Endodermal cell (in vitro differentiated cells): ENCODE measurements at regions not wholly inside any gene's neighbourhood (a gene's known extent, or its start where the extent isn't known, plus 50 kb on each side); places are given as distances from the start of the nearest gene placed in this dataset.

Source experiments
- DNase-seq: peaks from one replicate; pipeline ENCODE4 v3.0.0-alpha.2; 2017
- H3K27ac ChIP-seq: 2 replicates; pipeline ENCODE4 v1.5.1; 2013; ENCODE audit warnings: mild to moderate bottlenecking, low read depth, low read length, moderate library complexity
- H3K27me3 ChIP-seq: 2 replicates; pipeline ENCODE4 v1.6.1; 2013; ENCODE audit warnings: mild to moderate bottlenecking, low read length, moderate library complexity; ENCODE audit not compliant: insufficient read depth, control insufficient read depth, poor library complexity, severe bottlenecking
- H3K36me3 ChIP-seq: 2 replicates; pipeline ENCODE4 v1.7.0; 2013; ENCODE audit warnings: mild to moderate bottlenecking, low read length, moderate library complexity; ENCODE audit not compliant: control insufficient read depth, insufficient read depth
- H3K4me1 ChIP-seq: one replicate; pipeline ENCODE4 v1.7.0; 2013; ENCODE audit warnings: low read length; ENCODE audit not compliant: control insufficient read depth, insufficient read depth
- H3K4me3 ChIP-seq: 2 replicates; pipeline ENCODE4 v1.5.1; 2013; ENCODE audit warnings: mild to moderate bottlenecking, low read length, moderate library complexity
- H3K9ac ChIP-seq: 2 replicates; pipeline ENCODE4 v1.6.1; 2013; ENCODE audit warnings: mild to moderate bottlenecking, low read length, moderate library complexity; ENCODE audit not compliant: poor library complexity, severe bottlenecking; ENCODE audit errors: extremely low read depth
- H3K9me3 ChIP-seq: 2 replicates; pipeline ENCODE4 v1.6.1; 2013; ENCODE audit warnings: mild to moderate bottlenecking, low read length, moderate library complexity; ENCODE audit not compliant: control insufficient read depth
- H3K27ac Mint-ChIP-seq: 2 replicates; pipeline ENCODE4 v1.8.0; 2020; ENCODE audit warnings: mixed read lengths
- H3K27me3 Mint-ChIP-seq: 2 replicates; pipeline ENCODE4 v1.8.0; 2021; ENCODE audit warnings: mild to moderate bottlenecking, mixed read lengths; ENCODE audit not compliant: insufficient read depth
- H3K36me3 Mint-ChIP-seq: 2 replicates; pipeline ENCODE4 v1.8.0; 2020; ENCODE audit warnings: low read depth, mixed read lengths
- H3K4me1 Mint-ChIP-seq: 2 replicates; pipeline ENCODE4 v1.8.0; 2020; ENCODE audit warnings: mixed read lengths
- H3K4me3 Mint-ChIP-seq: 2 replicates; pipeline ENCODE4 v1.8.0; 2020; ENCODE audit warnings: mild to moderate bottlenecking, moderate library complexity, mixed read lengths
- H3K9me3 Mint-ChIP-seq: 2 replicates; pipeline ENCODE4 v1.8.0; 2020; ENCODE audit warnings: mild to moderate bottlenecking, mixed read lengths
- CTCF ChIP-seq: fragments of 200-600 bp; sonication (generic); conservative IDR thresholded peaks from 2 replicates; pipeline ENCODE4 v1.5.0; 2021; ENCODE audit warnings: antibody characterized with exemption, mild to moderate bottlenecking
- WGBS, 2 experiments: methylation state at CpG; one replicate each; pipeline versions ENCODE4 v1.1.5 to v1.1.7; 2013; ENCODE audit warnings: missing lambda C conversion rate in 2 of 2, mixed read lengths in 1 of 2; ENCODE audit not compliant: insufficient coverage in 1 of 2, insufficient read length in 1 of 2; 5-methylcytosine and 5-hydroxymethylcytosine counted together

DNA sequence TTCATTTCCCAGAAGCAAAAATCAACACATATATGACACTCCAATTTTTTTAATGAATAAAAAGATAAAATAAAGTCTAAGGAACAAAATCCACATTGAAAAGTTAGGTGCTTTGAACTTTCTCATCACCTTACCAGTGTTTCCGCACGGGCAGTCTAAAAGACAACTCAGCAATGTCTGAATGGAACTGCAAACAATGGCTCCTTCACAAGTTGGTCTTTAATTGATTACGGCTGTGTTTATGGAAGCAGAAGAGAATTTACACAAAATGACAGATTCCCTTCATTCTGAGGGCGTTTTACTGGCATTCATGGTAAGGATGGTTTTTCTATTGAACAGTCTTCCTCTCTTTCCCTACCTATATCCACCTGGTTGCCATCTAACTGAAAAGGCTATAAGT, 65.0 kb upstream of the RNPC3 start:
- no peaks in the 10 kb centered on the region for H3K27me3 ChIP-seq
- Mint-ChIP-seq H3K4me1 (peaks cover 8% of the 10 kb centered on the region), H3K27me3 (no peaks in the 10 kb centered on the region), H3K9me3 (no peaks in the 10 kb centered on the region), H3K4me3 (no peak overlapping the region), H3K27ac (no peak overlapping the region), H3K36me3 (no peaks in the 10 kb centered on the region)
- no peak overlapping the region for H3K9ac ChIP-seq
- DNase-seq, result no peak
- no peaks in the 10 kb centered on the region for H3K9me3 ChIP-seq
- no peak for TF ChIP-seq CTCF
- H3K4me1 ChIP-seq, result no peaks in the 10 kb centered on the region
- H3K4me3 ChIP-seq, result no peak overlapping the region
- no peak overlapping the region for H3K27ac ChIP-seq
- no peaks in the 10 kb centered on the region for H3K36me3 ChIP-seq
- 84 to 89% methylated on average over 2 to 4 of the region's 4 CpGs for WGBS, 2 experiments

DNA sequence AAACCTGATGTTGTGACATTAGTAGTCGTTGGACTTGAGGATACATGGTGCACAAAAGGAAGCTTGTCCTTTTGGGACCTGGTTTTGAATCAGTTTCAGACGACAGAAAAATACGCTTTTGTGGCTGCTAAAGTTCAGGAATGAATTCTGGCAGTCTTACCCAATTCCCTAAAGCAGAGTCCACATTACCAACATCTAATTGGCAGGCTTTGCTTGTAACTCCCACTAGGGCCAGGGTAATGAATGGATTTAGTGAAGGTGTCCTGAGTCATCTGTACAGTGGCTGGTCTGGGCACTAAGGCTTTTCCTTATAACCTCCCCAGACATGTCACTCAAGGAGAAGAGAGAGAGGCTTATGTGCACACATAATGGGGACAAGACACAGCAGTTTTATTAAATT, 66.2 kb upstream of the RNPC3 start:
- 86 to 100% methylated on average over 1 to 3 of the region's 3 CpGs for WGBS, 2 experiments
- Histone ChIP-seq H3K4me1 (no peaks in the 10 kb centered on the region), H3K9me3 (no peaks in the 10 kb centered on the region), H3K9ac (no peak overlapping the region), H3K27ac (no peak overlapping the region), H3K4me3 (no peak overlapping the region), H3K27me3 (no peaks in the 10 kb centered on the region), H3K36me3 (no peaks in the 10 kb centered on the region)
- peaks cover 8% of the 10 kb centered on the region for H3K4me1 Mint-ChIP-seq
- no peaks in the 10 kb centered on the region for H3K36me3 Mint-ChIP-seq
- H3K4me3 Mint-ChIP-seq, result no peak overlapping the region
- DNase-seq, result no peak
- no peaks in the 10 kb centered on the region for H3K27me3 Mint-ChIP-seq
- no peak overlapping the region for H3K27ac Mint-ChIP-seq
- TF ChIP-seq CTCF, result no peak
- H3K9me3 Mint-ChIP-seq, result no peaks in the 10 kb centered on the region

DNA sequence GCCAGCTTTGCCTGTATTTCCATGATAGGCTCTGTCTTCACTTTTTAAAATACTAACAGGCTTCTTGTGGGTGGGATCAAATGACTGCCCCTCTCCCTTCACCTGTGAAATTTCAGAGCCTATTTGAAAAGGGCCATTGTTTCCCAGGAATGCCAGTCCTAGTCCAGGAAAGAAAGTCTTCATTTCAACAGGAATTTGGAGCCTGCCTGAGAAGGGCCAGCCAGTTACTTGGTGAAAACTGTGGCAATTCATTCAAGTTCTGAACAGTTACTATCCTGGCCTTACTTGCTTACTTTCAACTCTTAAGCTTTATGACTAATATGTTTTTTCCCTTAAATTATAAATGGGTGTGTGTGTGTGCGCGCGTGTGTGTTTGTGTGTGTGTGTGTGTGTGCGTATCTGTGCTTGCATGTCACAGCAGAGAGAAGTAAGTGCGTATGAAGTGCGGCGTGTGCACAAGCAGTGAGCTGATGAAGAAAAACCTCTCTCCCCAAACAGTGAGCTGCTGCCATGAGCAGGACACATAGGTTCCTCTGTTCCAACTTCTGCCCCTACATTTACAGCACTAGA, 67.5 kb upstream of the RNPC3 start:
- no peak for TF ChIP-seq CTCF
- H3K9me3 ChIP-seq, result no peaks in the 10 kb centered on the region
- 96% methylated on average over 7 of the region's 7 CpGs; no CpG with 5 or more reads in 1 of the 2 experiments for WGBS, 2 experiments
- H3K9ac ChIP-seq, result no peak overlapping the region
- Mint-ChIP-seq H3K27me3 (no peaks in the 10 kb centered on the region), H3K9me3 (no peaks in the 10 kb centered on the region), H3K4me1 (peaks cover 8% of the 10 kb centered on the region), H3K27ac (peak overlapping the region; percentile 89), H3K4me3 (no peak overlapping the region), H3K36me3 (no peaks in the 10 kb centered on the region)
- H3K4me1 ChIP-seq, result no peaks in the 10 kb centered on the region
- no peaks in the 10 kb centered on the region for H3K36me3 ChIP-seq
- H3K27ac ChIP-seq, result no peak overlapping the region
- H3K4me3 ChIP-seq, result no peak overlapping the region
- H3K27me3 ChIP-seq, result no peaks in the 10 kb centered on the region
- DNase-seq, result peak; percentile 66
